GM12891 (cell line): ENCODE measurements at regions not wholly inside any gene's neighbourhood (a gene's known extent, or its start where the extent isn't known, plus 50 kb on each side); places are given as distances from the start of the nearest gene placed in this dataset.
"Not testable (repeated sequence)": the region's sequence is repeated elsewhere in the genome, so short reads cannot be mapped to it uniquely, and the experiment has no call there.

Experiments
- DNase-seq: peaks from one replicate; pipeline ENCODE4 v3.0.0; 2011; ENCODE audit warnings: low spot score; ENCODE audit not compliant: insufficient read length
- FAIRE-seq: peaks from 2 replicates; lab custom pipeline; 2011; peaks lifted over from hg19 to GRCh38; lab: Jason Lieb, UNC
- PAX5 ChIP-seq: IDR thresholded peaks from 2 replicates; pipeline ENCODE4 v1.6.1; 2011; ENCODE audit warnings: low read length, moderate library complexity, mild to moderate bottlenecking; ENCODE audit not compliant: insufficient read depth, severe bottlenecking
- POLR2A ChIP-seq: IDR thresholded peaks from 2 replicates; pipeline ENCODE4 v1.6.1; 2011; ENCODE audit warnings: low read depth, low read length, control low read depth
- POLR2AphosphoS5 ChIP-seq: IDR thresholded peaks from 2 replicates; pipeline ENCODE4 v1.6.1; 2011; ENCODE audit warnings: low read depth, low read length, control low read depth
- POU2F2 ChIP-seq: IDR thresholded peaks from 2 replicates; pipeline ENCODE4 v1.6.1; 2011; ENCODE audit warnings: low read depth, mild to moderate bottlenecking, control low read depth, low read length, moderate library complexity
- SPI1 ChIP-seq: IDR thresholded peaks from 2 replicates; pipeline ENCODE4 v1.6.1; 2011; ENCODE audit warnings: low read depth, low read length, control low read depth
- TAF1 ChIP-seq: IDR thresholded peaks from 2 replicates; pipeline ENCODE4 v1.6.1; 2011; ENCODE audit warnings: low read depth, low read length, control low read depth

DNA sequence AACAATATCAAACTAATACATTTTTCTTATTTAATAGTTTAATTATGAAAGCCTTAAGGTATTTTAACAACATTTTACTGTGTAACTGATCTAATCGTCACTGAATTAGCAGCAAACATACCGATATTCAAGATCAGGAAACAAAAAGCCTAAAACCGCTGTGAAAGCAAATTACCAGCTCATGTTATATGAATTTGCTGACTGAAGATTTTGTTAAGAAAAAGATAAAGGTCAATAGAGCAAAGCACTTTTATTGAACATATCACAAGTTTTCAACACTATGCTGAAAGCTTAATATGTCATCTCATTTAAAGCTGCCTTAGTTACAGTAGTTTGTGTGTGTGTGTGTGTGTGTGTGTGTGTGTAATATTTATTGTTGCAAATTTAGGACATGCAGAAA is 1634.9 kb upstream of the NUDT12 start:
- TF ChIP-seq SPI1 (no peak), POLR2AphosphoS5 (no peak), PAX5 (no peak), TAF1 (no peak), POU2F2 (no peak), POLR2A (no peak)
- DNase-seq (no peak), FAIRE-seq (no peak)

- FAIRE-seq, result no peak
- DNase-seq, result no peak
- TF ChIP-seq POLR2AphosphoS5 (no peak), SPI1 (no peak), POLR2A (no peak), PAX5 (no peak)
These were observed 1633.2 kb upstream of the NUDT12 start for GRCh38 chr5:105195765-105196164.

DNA sequence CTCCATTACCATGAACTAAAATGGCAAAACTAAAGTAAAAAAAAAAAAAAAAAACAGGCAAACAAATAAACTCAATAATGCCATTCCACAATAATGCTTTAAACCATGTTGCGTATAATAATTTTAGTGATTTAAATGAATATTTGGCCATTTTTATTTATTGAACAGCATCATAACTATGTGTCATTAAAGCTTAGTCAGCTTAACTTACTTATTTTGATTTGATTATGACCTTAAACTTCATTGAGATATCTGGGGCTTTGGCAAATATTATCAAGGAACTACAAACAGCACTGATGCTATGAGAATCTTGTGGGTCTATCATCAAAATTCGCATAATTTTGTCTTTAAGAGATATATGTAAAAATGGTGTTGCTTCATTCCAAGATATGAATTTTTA is 1610.3 kb upstream of the NUDT12 start:
- DNase-seq, result no peak
- FAIRE-seq, result no peak
- TF ChIP-seq POLR2AphosphoS5 (no peak), POLR2A (no peak), TAF1 (no peak), PAX5 (no peak), SPI1 (no peak), POU2F2 (no peak)

DNA sequence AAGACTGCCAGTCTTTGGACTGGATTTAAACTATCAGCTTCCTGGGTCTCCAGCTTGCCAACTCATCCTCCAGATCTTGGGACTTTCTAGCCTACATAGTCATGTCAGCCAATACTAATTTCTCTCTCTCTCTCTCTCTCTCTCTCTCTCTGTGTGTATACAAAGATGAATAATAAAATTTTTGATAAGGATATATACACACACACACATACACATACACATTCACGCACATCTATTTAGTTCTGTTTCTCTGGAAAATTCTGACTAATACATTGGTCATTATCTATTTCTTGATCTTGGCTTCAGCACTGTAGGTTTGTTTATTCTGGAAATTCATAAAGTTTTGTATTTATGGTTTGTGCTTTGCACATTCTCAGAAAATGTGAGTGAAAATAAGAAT is 1606.2 kb upstream of the NUDT12 start:
- TF ChIP-seq TAF1 (no peak), POLR2A (no peak), SPI1 (no peak), POLR2AphosphoS5 (no peak), POU2F2 (no peak), PAX5 (no peak)
- FAIRE-seq, result no peak
- DNase-seq, result no peak

- no peak for FAIRE-seq
- DNase-seq, result no peak
- TF ChIP-seq POLR2A, result no peak
- no peak for TF ChIP-seq TAF1
- no peak for TF ChIP-seq POLR2AphosphoS5
- TF ChIP-seq PAX5, result no peak
- TF ChIP-seq POU2F2, result no peak
- TF ChIP-seq SPI1, result no peak
These were observed 1604.5 kb upstream of the NUDT12 start for GRCh38 chr5:105167092-105167491.

DNA sequence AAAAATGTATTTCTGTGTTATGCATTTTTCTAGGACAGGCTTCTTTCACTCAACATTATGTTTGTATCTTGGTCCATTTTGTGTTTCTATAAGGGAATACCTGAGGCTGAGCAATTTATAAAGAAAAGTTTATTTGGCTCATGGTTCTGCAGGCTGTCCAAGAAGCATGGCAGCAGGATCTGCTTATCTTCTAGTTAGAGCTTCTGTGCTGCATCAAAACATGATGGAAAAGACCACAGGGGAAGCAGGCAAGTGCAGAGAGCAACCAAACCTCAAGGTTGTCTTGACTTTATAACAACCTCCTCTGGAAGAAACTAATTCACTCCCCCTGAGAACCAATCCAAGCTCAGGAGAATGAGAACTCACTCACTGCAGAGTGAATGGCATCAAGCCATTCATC is 1601.0 kb upstream of the NUDT12 start:
- FAIRE-seq (no peak), DNase-seq (no peak)
- TF ChIP-seq POLR2A, result no peak
- no peak for TF ChIP-seq TAF1
- TF ChIP-seq POU2F2, result no peak
- no peak for TF ChIP-seq POLR2AphosphoS5

- DNase-seq, FAIRE-seq: not testable (repeated sequence)
These were observed 1600.0 kb upstream of the NUDT12 start for GRCh38 chr5:105162557-105162956.

- DNase-seq (no peak), FAIRE-seq (no peak)
- TF ChIP-seq POLR2AphosphoS5 (no peak), POU2F2 (no peak), SPI1 (no peak), POLR2A (no peak), TAF1 (no peak), PAX5 (no peak)
These were observed 1595.9 kb upstream of the NUDT12 start for GRCh38 chr5:105158526-105158925.

DNA sequence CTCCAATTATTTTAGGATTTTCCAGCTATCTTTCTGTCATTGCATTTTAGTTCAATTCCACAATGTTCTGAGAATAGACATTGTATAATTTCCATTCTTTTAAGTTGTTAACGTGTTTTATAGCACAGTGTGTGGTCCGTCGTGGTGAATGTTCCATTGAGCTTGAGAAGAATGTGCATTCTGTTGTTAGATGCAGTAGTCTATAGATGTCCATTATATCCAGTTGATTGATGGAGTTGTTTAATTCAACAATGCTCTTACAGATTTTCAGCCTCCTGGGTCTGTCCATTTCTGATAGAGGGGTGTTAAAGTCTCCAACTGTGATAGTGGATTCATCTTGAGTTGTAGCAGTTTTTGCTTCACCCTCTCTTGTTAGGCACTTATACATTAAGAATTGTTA is 1587.7 kb upstream of the NUDT12 start:
- DNase-seq (no peak), FAIRE-seq (no peak)
- TF ChIP-seq POLR2AphosphoS5 (no peak), POU2F2 (no peak), PAX5 (no peak), SPI1 (no peak)

GRCh38 chr5:105146867-105147266 is 1584.3 kb upstream of the NUDT12 start:
- no peak for TF ChIP-seq POU2F2
- TF ChIP-seq TAF1, result no peak
- no peak for TF ChIP-seq PAX5
- no peak for TF ChIP-seq SPI1
- no peak for TF ChIP-seq POLR2A
- TF ChIP-seq POLR2AphosphoS5, result no peak
- DNase-seq (no peak), FAIRE-seq (no peak)

DNA sequence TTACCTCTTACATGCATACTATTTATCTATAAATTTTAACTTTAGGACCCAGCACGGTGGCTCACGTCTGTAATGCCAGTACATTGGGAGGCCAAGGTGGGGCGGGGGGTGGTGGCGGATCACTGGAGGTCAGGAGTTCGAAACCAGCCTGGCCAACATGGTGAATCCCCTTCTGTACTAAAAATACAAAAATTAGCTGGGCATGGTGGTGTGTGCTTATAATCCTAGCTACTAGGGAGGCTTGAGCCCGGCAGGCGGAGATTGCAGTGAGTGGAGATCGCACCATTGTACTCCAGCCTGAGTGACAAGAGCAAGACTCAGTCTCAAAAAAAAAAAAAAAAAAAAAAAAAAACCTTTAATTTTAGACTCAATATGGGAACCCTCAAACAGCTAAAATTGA is 1582.6 kb upstream of the NUDT12 start:
- FAIRE-seq (no peak), DNase-seq (no peak)
- TF ChIP-seq POU2F2 (no peak), SPI1 (no peak), PAX5 (no peak), TAF1 (no peak), POLR2A (no peak), POLR2AphosphoS5 (no peak)

DNA sequence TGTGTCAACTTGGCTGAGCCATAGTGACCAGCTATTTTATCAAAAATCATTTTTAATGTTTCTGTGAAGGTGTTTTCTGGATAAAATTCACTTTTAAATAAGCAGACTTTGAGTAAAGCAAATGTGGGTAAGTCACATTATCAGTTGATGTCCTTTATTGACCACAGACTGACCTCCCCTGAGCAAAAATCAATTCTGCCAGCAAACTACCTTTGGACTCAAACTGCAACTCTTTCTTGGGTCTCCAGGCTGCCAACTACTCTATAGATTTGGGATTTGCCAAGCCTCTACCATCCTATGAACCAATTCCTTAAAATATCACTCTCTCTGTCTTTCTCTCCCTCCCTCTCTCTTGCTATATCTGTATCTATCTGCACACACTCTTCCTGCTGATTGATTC is 1571.7 kb upstream of the NUDT12 start:
- DNase-seq (no peak), FAIRE-seq (no peak)
- TF ChIP-seq TAF1, result no peak
- TF ChIP-seq POLR2A, result no peak
- TF ChIP-seq PAX5, result no peak
- no peak for TF ChIP-seq SPI1
- no peak for TF ChIP-seq POU2F2
- TF ChIP-seq POLR2AphosphoS5, result no peak

DNA sequence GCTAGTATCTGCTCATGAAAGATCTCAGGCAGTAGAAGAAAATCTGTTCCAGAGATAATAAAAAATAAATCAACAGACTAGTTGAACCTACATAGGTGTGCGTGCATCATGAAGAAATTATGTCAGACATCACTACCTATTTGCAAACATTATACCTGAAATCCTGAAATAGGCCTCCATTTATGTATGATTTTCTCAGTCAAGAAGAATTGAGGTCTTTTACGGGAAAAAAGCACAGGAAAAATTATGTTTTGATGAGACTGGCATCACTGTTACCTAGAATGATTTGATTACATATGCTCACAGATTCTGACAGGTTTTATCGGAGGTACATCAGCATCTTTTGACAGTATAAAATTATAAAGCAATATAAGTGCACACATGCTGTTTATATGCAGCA is 1570.5 kb upstream of the NUDT12 start:
- DNase-seq (no peak), FAIRE-seq (no peak)
- TF ChIP-seq POU2F2, result no peak
- TF ChIP-seq POLR2A, result no peak
- TF ChIP-seq PAX5, result no peak
- TF ChIP-seq POLR2AphosphoS5, result no peak
- no peak for TF ChIP-seq TAF1
- no peak for TF ChIP-seq SPI1
